Nephron progenitor cell (in vitro differentiated cells): ENCODE measurements at regions not wholly inside any gene's neighbourhood (a gene's known extent, or its start where the extent isn't known, plus 50 kb on each side); places are given as distances from the start of the nearest gene placed in this dataset.

Experiments
- DNase-seq: peaks from one replicate; pipeline ENCODE4 v3.0.0; 2021
- H3K27ac Mint-ChIP-seq: 2 replicates; pipeline ENCODE4 v1.8.0; 2021; ENCODE audit warnings: mild to moderate bottlenecking, moderate library complexity, mixed read lengths
- H3K27me3 Mint-ChIP-seq: 2 replicates; pipeline ENCODE4 v1.8.0; 2021; ENCODE audit warnings: mild to moderate bottlenecking, low read depth, mixed read lengths; ENCODE audit not compliant: poor library complexity
- H3K36me3 Mint-ChIP-seq: 2 replicates; pipeline ENCODE4 v1.8.0; 2021; ENCODE audit warnings: low read depth, mixed read lengths
- H3K4me1 Mint-ChIP-seq: 2 replicates; pipeline ENCODE4 v1.8.0; 2021; ENCODE audit warnings: mixed read lengths
- H3K4me3 Mint-ChIP-seq: 2 replicates; pipeline ENCODE4 v1.8.0; 2021; ENCODE audit warnings: mild to moderate bottlenecking, moderate library complexity, mixed read lengths
- H3K9me3 Mint-ChIP-seq: 2 replicates; pipeline ENCODE4 v1.8.0; 2021; ENCODE audit warnings: mild to moderate bottlenecking, moderate library complexity, mixed read lengths
- CTCF ChIP-seq: fragments of 200-600 bp; sonication (generic); IDR thresholded peaks from 2 replicates; pipeline ENCODE4 v1.5.0; 2021; ENCODE audit warnings: antibody characterized with exemption

- H3K4me3 Mint-ChIP-seq: no peak overlapping the region
- H3K36me3 Mint-ChIP-seq: peaks cover 35% of the 10 kb centered on the region
- no peak overlapping the region for H3K27ac Mint-ChIP-seq
- H3K9me3 Mint-ChIP-seq: peaks cover 20% of the 10 kb centered on the region
- H3K4me1 Mint-ChIP-seq: no peaks in the 10 kb centered on the region
- H3K27me3 Mint-ChIP-seq: no peaks in the 10 kb centered on the region
- no peak for DNase-seq
- no peak for TF ChIP-seq CTCF
These were observed 264.8 kb downstream of the CSNK1G3 start for GRCh38 chr5:123776761-123777160.

- no peak for DNase-seq
- Mint-ChIP-seq H3K27ac (no peak overlapping the region), H3K27me3 (peaks cover 3% of the 10 kb centered on the region), H3K9me3 (peaks cover 7% of the 10 kb centered on the region), H3K4me3 (no peak overlapping the region), H3K4me1 (no peaks in the 10 kb centered on the region), H3K36me3 (peaks cover 30% of the 10 kb centered on the region)
- TF ChIP-seq CTCF: no peak
These were observed 259.7 kb downstream of the CSNK1G3 start for GRCh38 chr5:123771715-123772114.

GRCh38 chr5:123763201-123763600 lies 251.2 kb downstream of the CSNK1G3 start:
- no peak for DNase-seq
- no peaks in the 10 kb centered on the region for H3K4me1 Mint-ChIP-seq
- no peak overlapping the region for H3K27ac Mint-ChIP-seq
- H3K9me3 Mint-ChIP-seq: peaks cover 7% of the 10 kb centered on the region
- H3K36me3 Mint-ChIP-seq: peaks cover 27% of the 10 kb centered on the region
- H3K27me3 Mint-ChIP-seq: peaks cover 12% of the 10 kb centered on the region
- TF ChIP-seq CTCF: no peak
- no peak overlapping the region for H3K4me3 Mint-ChIP-seq

- Mint-ChIP-seq H3K4me3 (no peak overlapping the region), H3K4me1 (peaks cover 28% of the 10 kb centered on the region), H3K27ac (no peak overlapping the region), H3K27me3 (no peaks in the 10 kb centered on the region), H3K9me3 (no peaks in the 10 kb centered on the region), H3K36me3 (peaks cover 10% of the 10 kb centered on the region)
- no peak for TF ChIP-seq CTCF
- no peak for DNase-seq
These were observed 244.8 kb downstream of the CSNK1G3 start for GRCh38 chr5:123756816-123757215.

- Mint-ChIP-seq H3K27me3 (no peaks in the 10 kb centered on the region), H3K36me3 (peaks cover 10% of the 10 kb centered on the region), H3K4me3 (no peak overlapping the region), H3K4me1 (peaks cover 28% of the 10 kb centered on the region), H3K27ac (no peak overlapping the region), H3K9me3 (no peaks in the 10 kb centered on the region)
- no peak for TF ChIP-seq CTCF
- DNase-seq: no peak
These were observed 244.3 kb downstream of the CSNK1G3 start for GRCh38 chr5:123756318-123756665.

GRCh38 chr5:123755653-123756317 lies 243.8 kb downstream of the CSNK1G3 start:
- no peaks in the 10 kb centered on the region for H3K27me3 Mint-ChIP-seq
- H3K4me1 Mint-ChIP-seq: peaks cover 28% of the 10 kb centered on the region
- no peaks in the 10 kb centered on the region for H3K9me3 Mint-ChIP-seq
- peaks cover 10% of the 10 kb centered on the region for H3K36me3 Mint-ChIP-seq
- no peak overlapping the region for H3K4me3 Mint-ChIP-seq
- no peak for TF ChIP-seq CTCF
- DNase-seq: no peak
- H3K27ac Mint-ChIP-seq: no peak overlapping the region
